A549 (cell line): ENCODE measurements at regions not wholly inside any gene's neighbourhood (a gene's known extent, or its start where the extent isn't known, plus 50 kb on each side); places are given as distances from the start of the nearest gene placed in this dataset.

Experiments
- BHLHE40 ChIP-seq: IDR thresholded peaks from 2 replicates; pipeline ENCODE4 v1.6.1; 2012; ENCODE audit warnings: low read depth, low read length, inconsistent platforms
- JUN ChIP-seq, 2 experiments: fragments of >200 bp; sonication (Bioruptor Twin); formaldehyde crosslinking; IDR thresholded peaks; 2 replicates in 1 of 2; 3 replicates in 1 of 2; pipeline ENCODE4 v1.6.1; 2016 to 2017
- KDM1A ChIP-seq: fragments of 200-600 bp; sonication (generic); IDR thresholded peaks from 2 replicates; pipeline ENCODE4 v1.6.1; 2016; ENCODE audit warnings: low read depth, mild to moderate bottlenecking
- NPAS2 ChIP-seq: fragments of 250-450 bp; sonication (Bioruptor Pico); IDR thresholded peaks from 2 replicates; pipeline ENCODE4 v1.8.0; 2022; ENCODE audit warnings: mild to moderate bottlenecking, moderate library complexity, borderline replicate concordance
- POLR2A ChIP-seq: IDR thresholded peaks from 2 replicates; pipeline ENCODE4 v1.6.1; 2012; ENCODE audit warnings: mild to moderate bottlenecking, low read length
- RAD21 ChIP-seq, 2 experiments: fragments of >200 bp in 1 of 2; sonication (Bioruptor Twin) in 1 of 2; formaldehyde crosslinking in 1 of 2; IDR thresholded peaks in 1 of 2; conservative IDR thresholded peaks in 1 of 2; 2 replicates in 1 of 2; 3 replicates in 1 of 2; pipeline ENCODE4 v1.6.1; 2012 to 2018; ENCODE audit warnings: inconsistent platforms in 1 of 2
- RARB ChIP-seq: fragments of 250-450 bp; sonication (Bioruptor Pico); IDR thresholded peaks from 2 replicates; pipeline ENCODE4 v1.8.0; 2021; ENCODE audit warnings: mild to moderate bottlenecking, moderate library complexity
- RFX5 ChIP-seq: fragments of 450-650 bp; IDR thresholded peaks from 2 replicates; pipeline ENCODE4 v1.7.1; 2014; ENCODE audit warnings: antibody characterized with exemption, mild to moderate bottlenecking, moderate library complexity
- SREBF2 ChIP-seq: fragments of 450-650 bp; IDR thresholded peaks from 2 replicates; pipeline ENCODE4 v1.6.1; 2014; ENCODE audit warnings: mild to moderate bottlenecking, moderate library complexity
- TF ChIP-seq, protein P1 (sequence below): fragments of >200 bp; sonication (Bioruptor Twin); formaldehyde crosslinking; IDR thresholded peaks from 3 replicates; pipeline ENCODE4 v1.5.1; 2016
- TF ChIP-seq, protein P2 (sequence below): IDR thresholded peaks from 2 replicates; pipeline ENCODE4 v1.6.1; 2012

DNA sequence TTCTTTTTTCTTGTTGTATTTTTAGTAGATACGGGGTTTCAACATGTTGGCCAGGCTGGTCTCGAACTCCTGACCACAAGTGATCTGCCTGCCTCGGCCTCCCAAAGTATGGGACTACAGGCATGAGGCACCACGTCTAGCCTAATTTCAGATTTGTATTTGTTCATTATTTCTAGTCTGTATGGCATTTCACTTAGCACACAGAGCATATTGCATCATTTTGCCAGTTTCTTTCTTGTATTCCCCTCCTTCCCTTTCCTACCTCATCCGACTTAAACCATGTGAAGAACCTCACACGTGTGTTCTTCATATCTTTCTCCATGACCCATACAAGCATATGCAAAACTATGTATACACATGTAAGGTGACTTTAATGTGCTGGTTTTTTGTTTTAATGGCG lies 470.0 kb downstream of the CBLN4 start:
- TF ChIP-seq, protein P1, sequence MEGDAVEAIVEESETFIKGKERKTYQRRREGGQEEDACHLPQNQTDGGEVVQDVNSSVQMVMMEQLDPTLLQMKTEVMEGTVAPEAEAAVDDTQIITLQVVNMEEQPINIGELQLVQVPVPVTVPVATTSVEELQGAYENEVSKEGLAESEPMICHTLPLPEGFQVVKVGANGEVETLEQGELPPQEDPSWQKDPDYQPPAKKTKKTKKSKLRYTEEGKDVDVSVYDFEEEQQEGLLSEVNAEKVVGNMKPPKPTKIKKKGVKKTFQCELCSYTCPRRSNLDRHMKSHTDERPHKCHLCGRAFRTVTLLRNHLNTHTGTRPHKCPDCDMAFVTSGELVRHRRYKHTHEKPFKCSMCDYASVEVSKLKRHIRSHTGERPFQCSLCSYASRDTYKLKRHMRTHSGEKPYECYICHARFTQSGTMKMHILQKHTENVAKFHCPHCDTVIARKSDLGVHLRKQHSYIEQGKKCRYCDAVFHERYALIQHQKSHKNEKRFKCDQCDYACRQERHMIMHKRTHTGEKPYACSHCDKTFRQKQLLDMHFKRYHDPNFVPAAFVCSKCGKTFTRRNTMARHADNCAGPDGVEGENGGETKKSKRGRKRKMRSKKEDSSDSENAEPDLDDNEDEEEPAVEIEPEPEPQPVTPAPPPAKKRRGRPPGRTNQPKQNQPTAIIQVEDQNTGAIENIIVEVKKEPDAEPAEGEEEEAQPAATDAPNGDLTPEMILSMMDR, result no peak
- TF ChIP-seq BHLHE40, result no peak
- no peak for TF ChIP-seq SREBF2
- no peak for TF ChIP-seq POLR2A
- no peak for TF ChIP-seq RAD21 (conservative IDR thresholded peaks at IDR 0.05 in 1 of 2, IDR thresholded peaks at IDR 0.05 in 1 of 2)
- TF ChIP-seq, protein P2, sequence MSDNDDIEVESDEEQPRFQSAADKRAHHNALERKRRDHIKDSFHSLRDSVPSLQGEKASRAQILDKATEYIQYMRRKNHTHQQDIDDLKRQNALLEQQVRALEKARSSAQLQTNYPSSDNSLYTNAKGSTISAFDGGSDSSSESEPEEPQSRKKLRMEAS, result no peak
- TF ChIP-seq NPAS2, result no peak
- TF ChIP-seq RARB, result no peak
- TF ChIP-seq KDM1A, result no peak
- no peak for TF ChIP-seq RFX5
- no peak for TF ChIP-seq JUN (IDR thresholded peaks at IDR 0.05)
